ENCODE measurements at regions not wholly inside any gene's neighbourhood (a gene's known extent, or its start where the extent isn't known, plus 50 kb on each side); places are given as distances from the start of the nearest gene placed in this dataset.

DNA sequence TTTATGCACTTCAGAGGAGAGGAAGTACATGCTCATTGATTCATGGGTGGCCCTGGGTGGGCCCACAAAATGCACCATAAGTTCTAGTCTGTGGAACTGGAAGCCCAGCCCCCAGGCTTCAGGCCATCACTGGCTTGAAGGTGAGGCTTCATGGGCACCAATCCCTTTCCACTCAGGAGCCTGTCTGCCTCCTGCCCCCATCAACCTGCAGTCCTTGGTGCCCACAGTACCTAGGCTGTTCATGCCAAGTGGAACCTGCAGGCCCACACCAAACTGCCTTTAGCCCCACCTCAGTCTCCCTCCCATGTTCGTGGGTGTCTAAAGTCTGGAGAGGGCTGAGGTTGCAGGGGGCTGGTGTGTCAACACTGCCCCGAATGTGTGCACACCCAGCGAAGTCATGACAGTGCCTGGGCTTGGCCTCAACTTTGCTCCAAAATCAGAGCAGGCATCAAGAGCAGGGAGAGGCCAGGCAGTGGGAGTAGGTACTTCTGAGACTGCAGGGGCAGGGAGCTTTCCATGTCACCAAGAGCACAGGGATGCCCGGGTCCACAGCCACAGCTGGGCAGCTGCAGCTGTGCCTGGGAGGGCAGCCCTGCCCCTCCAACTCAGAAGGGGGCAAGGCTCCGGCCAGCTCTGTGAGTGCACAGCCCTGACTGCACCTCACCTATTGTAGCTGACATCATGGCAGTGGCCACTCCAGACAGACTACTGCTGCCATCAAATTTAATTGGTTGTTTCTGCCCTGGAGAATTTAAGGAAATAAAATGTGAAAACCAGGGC, 1250.4 kb upstream of the IGFBP7 start:
- no peak for TF ChIP-seq EZH2 (IDR thresholded peaks at IDR 0.05; ENCODE audit: borderline replicate concordance, low read length)
- TF ChIP-seq, protein P1, sequence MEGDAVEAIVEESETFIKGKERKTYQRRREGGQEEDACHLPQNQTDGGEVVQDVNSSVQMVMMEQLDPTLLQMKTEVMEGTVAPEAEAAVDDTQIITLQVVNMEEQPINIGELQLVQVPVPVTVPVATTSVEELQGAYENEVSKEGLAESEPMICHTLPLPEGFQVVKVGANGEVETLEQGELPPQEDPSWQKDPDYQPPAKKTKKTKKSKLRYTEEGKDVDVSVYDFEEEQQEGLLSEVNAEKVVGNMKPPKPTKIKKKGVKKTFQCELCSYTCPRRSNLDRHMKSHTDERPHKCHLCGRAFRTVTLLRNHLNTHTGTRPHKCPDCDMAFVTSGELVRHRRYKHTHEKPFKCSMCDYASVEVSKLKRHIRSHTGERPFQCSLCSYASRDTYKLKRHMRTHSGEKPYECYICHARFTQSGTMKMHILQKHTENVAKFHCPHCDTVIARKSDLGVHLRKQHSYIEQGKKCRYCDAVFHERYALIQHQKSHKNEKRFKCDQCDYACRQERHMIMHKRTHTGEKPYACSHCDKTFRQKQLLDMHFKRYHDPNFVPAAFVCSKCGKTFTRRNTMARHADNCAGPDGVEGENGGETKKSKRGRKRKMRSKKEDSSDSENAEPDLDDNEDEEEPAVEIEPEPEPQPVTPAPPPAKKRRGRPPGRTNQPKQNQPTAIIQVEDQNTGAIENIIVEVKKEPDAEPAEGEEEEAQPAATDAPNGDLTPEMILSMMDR (conservative IDR thresholded peaks at IDR 0.05 in 1 of 2, IDR thresholded peaks at IDR 0.05 in 1 of 2; ENCODE audit: extremely low read depth in 1 of 2, insufficient read depth in 1 of 2, low read depth in 1 of 2, low read length in 2 of 2), result no peak
